HepG2 (cell line): ENCODE measurements at regions not wholly inside any gene's neighbourhood (a gene's known extent, or its start where the extent isn't known, plus 50 kb on each side); places are given as distances from the start of the nearest gene placed in this dataset.

Source experiments
- ATAC-seq: fragments of 200-7000 bp; cut with Tn5 transposase; 3 replicates; pipeline ENCODE4 v1.9.1; 2020; ENCODE audit warnings: mild to moderate bottlenecking, moderate library complexity
- BruUV-seq: library from RNA; stranded (reverse); fragments of 400-500 nt; replicated peaks from 2 replicates; lab custom pipeline; 2021; lab: Mats Ljungman, UMichigan
- CTCF ChIA-PET: fragments of 300-600 bp; formaldehyde crosslinking; extraction: SDS; loops from one replicate; lab custom pipeline; 2021; ENCODE audit warnings: low total read pairs, inconsistent platforms, low intra/inter-chr PET ratio; lab: Yijun Ruan, JAX
- POLR2A ChIA-PET: fragments of 350-600 bp; sonication (Branson Sonifier 250); formaldehyde crosslinking; loops from one replicate; lab custom pipeline; 2020; ENCODE audit warnings: antibody characterized with exemption, inconsistent platforms; lab: Yijun Ruan, JAX
- DNase-seq: peaks from one replicate; pipeline ENCODE4 v3.0.0-alpha.2; 2015; ENCODE audit warnings: low spot score
- FAIRE-seq: peaks from 3 replicates; lab custom pipeline; 2011; peaks lifted over from hg19 to GRCh38; lab: Jason Lieb, UNC
- H2AFZ ChIP-seq: one replicate; pipeline ENCODE4 v1.6.1; 2011; ENCODE audit warnings: low read length, inconsistent platforms
- H3K27ac ChIP-seq: fragments of 300-600 bp; 3 replicates; pipeline ENCODE4 v1.8.0; 2011; ENCODE audit warnings: mixed run types, mild to moderate bottlenecking, mixed read lengths, low read length, inconsistent platforms; ENCODE audit not compliant: insufficient read depth; ENCODE audit errors: extremely low read length
- H3K27me3 ChIP-seq, 2 experiments: fragments of 200-600 bp in 1 of 2; 2 replicates in 1 of 2; 3 replicates in 1 of 2; pipeline versions ENCODE4 v1.6.0 to v1.8.0; 2011; ENCODE audit warnings: low read length in 2 of 2, mild to moderate bottlenecking in 2 of 2, moderate library complexity in 2 of 2, inconsistent platforms in 1 of 2; ENCODE audit not compliant: insufficient read depth in 2 of 2, control insufficient read depth in 1 of 2
- H3K36me3 ChIP-seq, 2 experiments: fragments of 200-600 bp in 1 of 2; replicated peaks in 1 of 2; 2 replicates in 1 of 2; 3 replicates in 1 of 2; pipeline versions ENCODE4 v1.5.1 to v1.8.0; 2011; ENCODE audit warnings: low read length in 2 of 2, inconsistent platforms in 1 of 2; ENCODE audit not compliant: insufficient read depth in 2 of 2, control insufficient read depth in 1 of 2
- H3K4me1 ChIP-seq: 2 replicates; pipeline ENCODE4 v1.5.1; 2012; ENCODE audit warnings: low read length, inconsistent platforms; ENCODE audit not compliant: insufficient read depth
- H3K4me2 ChIP-seq: 2 replicates; pipeline ENCODE4 v1.6.0; 2011; ENCODE audit warnings: low read depth, low read length, inconsistent platforms
- H3K4me3 ChIP-seq, 3 experiments: fragments of 200-600 bp in 1 of 3; sonication (generic), shearing (Covaris generic) in 1 of 3; replicated peaks in 1 of 3; 2 replicates each; pipeline ENCODE4 v1.5.1; 2011 to 2016; ENCODE audit warnings: low read length in 3 of 3, inconsistent platforms in 2 of 3, low read depth in 2 of 3, mild to moderate bottlenecking in 2 of 3, control low read depth in 1 of 3, mixed read lengths in 1 of 3; ENCODE audit not compliant: insufficient read depth in 1 of 3
- H3K79me2 ChIP-seq: one replicate; pipeline ENCODE4 v1.6.1; 2011; ENCODE audit warnings: low read length, inconsistent platforms; ENCODE audit not compliant: insufficient read depth
- H3K9ac ChIP-seq: 2 replicates; pipeline ENCODE4 v1.6.0; 2011; ENCODE audit warnings: mild to moderate bottlenecking, low read depth, low read length, inconsistent platforms; ENCODE audit not compliant: insufficient read depth
- H3K9me3 ChIP-seq: 2 replicates; pipeline ENCODE4 v1.5.1; 2012; ENCODE audit warnings: mild to moderate bottlenecking, low read length
- H4K20me1 ChIP-seq: 2 replicates; pipeline ENCODE4 v1.6.0; 2011; ENCODE audit warnings: inconsistent platforms, mild to moderate bottlenecking, low read length, moderate library complexity; ENCODE audit not compliant: insufficient read depth
- ADNP ChIP-seq: sonication (generic); formaldehyde crosslinking; IDR thresholded peaks from 2 replicates; pipeline ENCODE4 v1.4.0; 2020; ENCODE audit warnings: missing genetic modification reagents
- AFF4 ChIP-seq: sonication (generic); formaldehyde crosslinking; IDR thresholded peaks from 2 replicates; pipeline ENCODE4 v1.4.0; 2020; ENCODE audit warnings: missing genetic modification reagents
- AGO1 ChIP-seq: fragments of 200-400 bp; formaldehyde crosslinking; IDR thresholded peaks from 2 replicates; pipeline ENCODE4 v1.6.1; 2017; ENCODE audit warnings: mild to moderate bottlenecking, low read depth, low read length, moderate library complexity; ENCODE audit not compliant: poor library complexity, severe bottlenecking
- CREM ChIP-seq, 2 experiments: sonication (generic) in 1 of 2; formaldehyde crosslinking in 1 of 2; IDR thresholded peaks; 2 replicates each; pipeline versions ENCODE4 v1.4.0 to v1.6.1; 2016 to 2020; ENCODE audit warnings: antibody characterized with exemption in 1 of 2, mild to moderate bottlenecking in 1 of 2, missing genetic modification reagents in 1 of 2
- FOSL1 ChIP-seq: sonication (generic); formaldehyde crosslinking; IDR thresholded peaks from 2 replicates; pipeline ENCODE4 v1.9.0; 2021; ENCODE audit warnings: missing genetic modification reagents, borderline replicate concordance
- KMT2A ChIP-seq: sonication (generic); formaldehyde crosslinking; IDR thresholded peaks from 2 replicates; pipeline ENCODE4 v1.4.0; 2020; ENCODE audit warnings: missing genetic modification reagents
- PHF5A ChIP-seq: IDR thresholded peaks from one replicate; pipeline ENCODE4 v1.6.1; 2018; ENCODE audit warnings: low read depth, missing genetic modification reagents; ENCODE audit not compliant: unreplicated experiment
- PRDM15 ChIP-seq: sonication (generic); formaldehyde crosslinking; IDR thresholded peaks from 2 replicates; pipeline ENCODE4 v1.4.0; 2020; ENCODE audit warnings: missing genetic modification reagents
- SMARCE1 ChIP-seq: fragments of 450-650 bp; IDR thresholded peaks from 2 replicates; pipeline ENCODE4 v1.6.1; 2017; ENCODE audit warnings: borderline replicate concordance
- SMC3 ChIP-seq: IDR thresholded peaks from 2 replicates; pipeline ENCODE4 v1.6.1; 2011; ENCODE audit warnings: low read length, improper control_type of control experiment
- ZBTB14 ChIP-seq: sonication (generic); formaldehyde crosslinking; IDR thresholded peaks from 2 replicates; pipeline ENCODE4 v1.4.0; 2020; ENCODE audit warnings: missing genetic modification reagents
- ZBTB3 ChIP-seq: sonication (generic); formaldehyde crosslinking; IDR thresholded peaks from 2 replicates; pipeline ENCODE4 v1.4.0; 2020; ENCODE audit warnings: low read depth, mild to moderate bottlenecking, moderate library complexity, missing genetic modification reagents, borderline replicate concordance
- ZNF747 ChIP-seq: sonication (generic); formaldehyde crosslinking; IDR thresholded peaks from 2 replicates; pipeline ENCODE4 v1.8.1; 2023; ENCODE audit warnings: missing genetic modification reagents, mild to moderate bottlenecking, borderline replicate concordance
- ZNF850 ChIP-seq: sonication (generic); formaldehyde crosslinking; conservative IDR thresholded peaks from 2 replicates; pipeline ENCODE4 v1.9.0; 2021; ENCODE audit warnings: mild to moderate bottlenecking, missing genetic modification reagents
- ZSCAN12 ChIP-seq: sonication (generic); formaldehyde crosslinking; IDR thresholded peaks from 2 replicates; pipeline ENCODE4 v1.9.0; 2021; ENCODE audit warnings: mild to moderate bottlenecking, missing genetic modification reagents
- WGBS: methylation state at CpG from one replicate; pipeline ENCODE4 v1.1.6; 2017; ENCODE audit warnings: low lambda C conversion rate; 5-methylcytosine and 5-hydroxymethylcytosine counted together
- in situ Hi-C: cut with HindIII; loops from 2 replicates; pipeline ENCODE4 v1.10.0; 2017; ENCODE audit warnings: low pct_unique_long_range_greater_than_20kb; ENCODE audit not compliant: extremely low pct_ligation_motif_present
- intact Hi-C: fragments of 100-400 bp; cut with micrococcal nuclease; formaldehyde crosslinking; loops from one replicate; pipeline ENCODE4 v1.10.0; 2022; ENCODE audit not compliant: unreplicated experiment

- TF ChIP-seq AFF4, result no peak
- TF ChIP-seq ZBTB14 (CRISPR knock-in tag), result no peak
- TF ChIP-seq CREM (IDR thresholded peaks at IDR 0.05), result no peak
- TF ChIP-seq CREM (CRISPR knock-in tag; IDR thresholded peaks at IDR 0.05), result no peak
- TF ChIP-seq KMT2A (CRISPR knock-in tag), result no peak
- TF ChIP-seq ZBTB3 (CRISPR knock-in tag), result no peak
- no peak for TF ChIP-seq SMARCE1
Measured at GRCh38 chr5:36438765-36439561, 137.3 kb upstream of the RANBP3L start (continued).

GRCh38 chr5:36440300-36440699, 138.6 kb upstream of the RANBP3L start:
- no peaks in the 10 kb centered on the region for H3K79me2 ChIP-seq
- BruUV-seq, result no TSS peak
- intact Hi-C loops, result no loop called here
- peaks cover 13% of the 10 kb centered on the region for H3K4me1 ChIP-seq
- no peak for DNase-seq
- no peak overlapping the region for H3K4me2 ChIP-seq
- 65% methylated on average over 5 of the region's 5 CpGs for WGBS
- in situ Hi-C loops, result no loop called here
- H2AFZ ChIP-seq, result no peak overlapping the region
- no peaks in the 10 kb centered on the region for H3K27me3 ChIP-seq
- H3K36me3 ChIP-seq, result no peaks in the 10 kb centered on the region
- ChIA-PET POLR2A (no interaction called here), CTCF (no interaction called here)
- no peak overlapping the region for H3K27ac ChIP-seq
- H3K4me3 ChIP-seq, result no peak overlapping the region
- H3K9ac ChIP-seq, result no peak overlapping the region
- H4K20me1 ChIP-seq, result no peaks in the 10 kb centered on the region
- ATAC-seq, result no peak
- H3K9me3 ChIP-seq, result no peaks in the 10 kb centered on the region; the same call in 1 of the 2 replicates
- FAIRE-seq, result no peak
- no peak for TF ChIP-seq ZNF747 (CRISPR knock-in tag)
- no peak for TF ChIP-seq ADNP (CRISPR knock-in tag)
- no peak for TF ChIP-seq FOSL1 (CRISPR knock-in tag)
- TF ChIP-seq PRDM15, result no peak
- no peak for TF ChIP-seq PHF5A
- TF ChIP-seq SMC3, result no peak
- TF ChIP-seq ZSCAN12, result no peak
- TF ChIP-seq ZNF850, result no peak
- no peak for TF ChIP-seq AGO1
